ENCODE measurements at regions not wholly inside any gene's neighbourhood (a gene's known extent, or its start where the extent isn't known, plus 50 kb on each side); places are given as distances from the start of the nearest gene placed in this dataset.

DNA sequence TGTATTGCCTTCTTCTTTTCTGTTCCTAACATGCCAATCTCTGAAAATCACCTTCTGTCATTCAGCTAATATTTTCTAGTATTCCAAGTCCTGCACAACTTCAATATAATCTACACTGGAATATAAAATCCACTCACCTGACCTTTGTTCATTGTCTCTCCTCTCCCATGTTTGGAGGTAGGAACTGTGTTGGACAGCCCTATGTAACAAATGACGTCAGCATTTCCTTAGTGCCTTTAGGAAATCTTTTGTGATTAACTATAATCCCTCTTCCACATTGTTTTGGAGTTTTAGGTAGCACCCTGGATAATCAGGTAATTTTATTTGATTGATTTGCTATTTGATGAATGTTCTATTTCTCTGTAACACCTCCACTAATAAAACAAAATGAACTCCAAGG lies 814.8 kb upstream of the PRKX start:
- no peaks in the 10 kb centered on the region for H3K36me3 ChIP-seq
- TF ChIP-seq POLR2A (IDR thresholded peaks at IDR 0.05; ENCODE audit: low read depth), result no peak
- TF ChIP-seq EP300 (IDR thresholded peaks at IDR 0.05), result no peak
- TF ChIP-seq, protein P1, sequence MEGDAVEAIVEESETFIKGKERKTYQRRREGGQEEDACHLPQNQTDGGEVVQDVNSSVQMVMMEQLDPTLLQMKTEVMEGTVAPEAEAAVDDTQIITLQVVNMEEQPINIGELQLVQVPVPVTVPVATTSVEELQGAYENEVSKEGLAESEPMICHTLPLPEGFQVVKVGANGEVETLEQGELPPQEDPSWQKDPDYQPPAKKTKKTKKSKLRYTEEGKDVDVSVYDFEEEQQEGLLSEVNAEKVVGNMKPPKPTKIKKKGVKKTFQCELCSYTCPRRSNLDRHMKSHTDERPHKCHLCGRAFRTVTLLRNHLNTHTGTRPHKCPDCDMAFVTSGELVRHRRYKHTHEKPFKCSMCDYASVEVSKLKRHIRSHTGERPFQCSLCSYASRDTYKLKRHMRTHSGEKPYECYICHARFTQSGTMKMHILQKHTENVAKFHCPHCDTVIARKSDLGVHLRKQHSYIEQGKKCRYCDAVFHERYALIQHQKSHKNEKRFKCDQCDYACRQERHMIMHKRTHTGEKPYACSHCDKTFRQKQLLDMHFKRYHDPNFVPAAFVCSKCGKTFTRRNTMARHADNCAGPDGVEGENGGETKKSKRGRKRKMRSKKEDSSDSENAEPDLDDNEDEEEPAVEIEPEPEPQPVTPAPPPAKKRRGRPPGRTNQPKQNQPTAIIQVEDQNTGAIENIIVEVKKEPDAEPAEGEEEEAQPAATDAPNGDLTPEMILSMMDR (IDR thresholded peaks at IDR 0.05), result no peak
- no peak for TF ChIP-seq POLR2AphosphoS5 (IDR thresholded peaks at IDR 0.05)
- no peak overlapping the region for H3K4me3 ChIP-seq
- no peaks in the 10 kb centered on the region for H3K9me3 ChIP-seq
- no peak for DNase-seq (ENCODE audit: extremely low spot score)
- no peak overlapping the region for H3K27ac ChIP-seq (replicated peaks in 1 of 4)
- H3K27me3 ChIP-seq, result no peaks in the 10 kb centered on the region
- WGBS, result 79% methylated on average over 1 of the region's 1 CpG
- intact Hi-C loops (cut with DNase I), result no loop called here
- H3K4me1 ChIP-seq, result no peaks in the 10 kb centered on the region

DNA sequence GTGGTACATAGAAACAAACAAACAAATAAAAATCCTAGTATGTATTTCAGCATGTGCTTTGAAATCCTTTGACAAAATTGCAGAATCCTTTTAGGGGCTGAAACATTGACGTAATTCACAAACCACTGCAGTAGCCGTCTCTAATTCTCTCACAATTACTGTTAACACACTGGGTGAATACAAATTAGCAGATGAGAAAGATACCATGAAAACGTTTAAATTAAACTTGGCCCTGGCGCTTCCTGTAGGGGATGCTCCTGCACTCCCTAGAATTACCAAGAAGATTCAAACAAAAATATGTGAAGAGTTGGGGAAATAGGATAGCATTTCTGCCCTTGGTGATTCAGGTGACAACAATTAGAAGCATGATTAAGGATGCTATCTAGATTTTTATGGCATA lies 772.5 kb upstream of the PRKX start:
- Histone ChIP-seq H3K27ac (replicated peaks in 1 of 4) (no peak overlapping the region), H3K9me3 (peaks cover 0 to 12% (median 0%) of the 10 kb centered on the region in 4 donors), H3K36me3 (no peaks in the 10 kb centered on the region), H3K27me3 (no peaks in the 10 kb centered on the region), H3K4me3 (no peak overlapping the region), H3K4me1 (no peaks in the 10 kb centered on the region)
- intact Hi-C loops (cut with DNase I), result no loop called here
- DNase-seq (ENCODE audit: extremely low spot score), result no peak
- TF ChIP-seq, protein P1 (IDR thresholded peaks at IDR 0.05), result no peak
- TF ChIP-seq POLR2A (IDR thresholded peaks at IDR 0.05; ENCODE audit: low read depth) (no peak), POLR2AphosphoS5 (IDR thresholded peaks at IDR 0.05) (no peak), EP300 (IDR thresholded peaks at IDR 0.05) (no peak)
- 58% methylated on average over 4 of the region's 4 CpGs for WGBS

DNA sequence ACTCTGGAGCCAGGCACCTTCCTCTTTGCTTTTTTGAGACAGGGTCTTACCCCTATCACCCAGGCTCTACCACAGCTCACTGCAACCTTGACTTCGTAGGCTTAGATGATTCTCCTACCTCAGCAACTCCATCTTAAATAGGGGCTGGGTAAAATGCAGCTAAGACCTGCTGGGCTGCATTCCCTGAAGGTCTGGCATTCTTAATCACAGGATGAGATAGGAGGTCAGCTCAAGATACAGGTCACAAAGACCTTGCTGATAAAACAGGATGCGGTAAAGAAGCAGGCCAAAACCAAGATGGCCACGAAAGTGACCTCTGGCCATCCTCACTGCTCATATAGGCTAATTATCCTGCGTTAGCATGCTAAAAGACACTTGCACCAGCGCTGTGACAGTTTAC lies 770.8 kb upstream of the PRKX start:
- no peak for DNase-seq (ENCODE audit: extremely low spot score)
- Histone ChIP-seq H3K36me3 (no peaks in the 10 kb centered on the region), H3K4me3 (no peak overlapping the region), H3K27ac (replicated peaks in 1 of 4) (no peak overlapping the region), H3K4me1 (no peaks in the 10 kb centered on the region), H3K9me3 (peaks cover 0 to 12% (median 0%) of the 10 kb centered on the region in 4 donors), H3K27me3 (no peaks in the 10 kb centered on the region)
- 70% methylated on average over 5 of the region's 5 CpGs for WGBS
- intact Hi-C loops (cut with DNase I), result no loop called here
- TF ChIP-seq POLR2A (IDR thresholded peaks at IDR 0.05; ENCODE audit: low read depth) (no peak), POLR2AphosphoS5 (IDR thresholded peaks at IDR 0.05) (no peak), EP300 (IDR thresholded peaks at IDR 0.05) (no peak)
- TF ChIP-seq, protein P1 (IDR thresholded peaks at IDR 0.05), result no peak

DNA sequence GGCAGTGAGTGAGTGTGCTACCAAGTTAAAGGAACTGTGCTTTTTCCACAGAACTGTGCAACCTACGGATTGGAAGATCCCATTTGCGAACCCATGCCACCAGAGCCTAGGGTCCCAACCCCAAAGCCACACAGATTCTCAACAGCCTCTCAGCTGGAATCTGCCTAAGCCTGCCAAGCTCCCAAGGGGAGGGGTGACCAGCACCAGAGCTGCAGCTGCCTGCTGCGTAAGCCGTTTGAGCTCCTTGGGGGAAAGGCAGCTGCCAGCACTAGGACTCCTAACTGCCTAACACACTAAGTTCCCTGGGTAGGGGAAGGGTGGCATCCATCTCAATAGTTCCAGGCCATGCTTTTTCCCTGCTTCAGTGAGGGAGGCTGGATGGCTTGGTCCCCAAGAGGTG lies 738.1 kb upstream of the PRKX start:
- intact Hi-C loops (cut with DNase I), result no loop called here
- Histone ChIP-seq H3K9me3 (no peaks in the 10 kb centered on the region), H3K27me3 (no peaks in the 10 kb centered on the region), H3K36me3 (no peaks in the 10 kb centered on the region), H3K4me1 (no peaks in the 10 kb centered on the region), H3K27ac (replicated peaks in 1 of 4) (no peak overlapping the region), H3K4me3 (no peak overlapping the region)
- DNase-seq (ENCODE audit: extremely low spot score), result no peak
- 83% methylated on average over 3 of the region's 4 CpGs for WGBS
- no peak for TF ChIP-seq EP300 (IDR thresholded peaks at IDR 0.05)
- TF ChIP-seq POLR2A (IDR thresholded peaks at IDR 0.05; ENCODE audit: low read depth), result no peak
- TF ChIP-seq, protein P1 (IDR thresholded peaks at IDR 0.05), result no peak
- no peak for TF ChIP-seq POLR2AphosphoS5 (IDR thresholded peaks at IDR 0.05)

DNA sequence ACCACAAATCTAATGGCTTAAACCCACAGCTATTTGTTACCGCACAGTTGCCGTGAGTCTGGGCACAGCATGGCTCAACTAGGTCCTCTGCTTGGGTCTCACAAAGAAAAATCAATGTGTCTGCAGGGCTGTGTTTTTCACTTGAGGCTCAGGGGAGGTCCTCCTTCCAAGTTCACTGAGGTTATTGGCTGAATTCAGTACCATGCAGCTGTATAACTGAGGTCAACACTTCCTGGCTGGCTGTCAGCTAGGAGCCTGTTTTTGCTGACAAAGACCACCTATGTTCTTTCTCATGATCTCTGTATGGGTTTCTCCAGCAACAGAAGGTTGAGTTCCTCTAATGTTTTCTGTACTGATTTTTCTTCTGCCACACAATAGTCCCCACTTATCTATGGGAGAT lies 736.7 kb upstream of the PRKX start:
- H3K4me3 ChIP-seq, result no peak overlapping the region
- 93% methylated on average over 2 of the region's 2 CpGs for WGBS
- H3K9me3 ChIP-seq, result no peaks in the 10 kb centered on the region
- no peaks in the 10 kb centered on the region for H3K4me1 ChIP-seq
- intact Hi-C loops (cut with DNase I), result no loop called here
- H3K27ac ChIP-seq (replicated peaks in 1 of 4), result no peak overlapping the region
- no peak for DNase-seq (ENCODE audit: extremely low spot score)
- TF ChIP-seq EP300 (IDR thresholded peaks at IDR 0.05) (no peak), POLR2A (IDR thresholded peaks at IDR 0.05; ENCODE audit: low read depth) (no peak), POLR2AphosphoS5 (IDR thresholded peaks at IDR 0.05) (no peak)
- TF ChIP-seq, protein P1 (IDR thresholded peaks at IDR 0.05), result no peak
- no peaks in the 10 kb centered on the region for H3K27me3 ChIP-seq
- H3K36me3 ChIP-seq, result no peaks in the 10 kb centered on the region
